Caco-2 (cell line): ENCODE measurements at regions not wholly inside any gene's neighbourhood (a gene's known extent, or its start where the extent isn't known, plus 50 kb on each side); places are given as distances from the start of the nearest gene placed in this dataset.

Experiments
- BruUV-seq: library from RNA; stranded (reverse); fragments of 400-500 nt; replicated peaks from 2 replicates; lab custom pipeline; 2021; lab: Mats Ljungman, UMichigan
- CTCF ChIA-PET: fragments of 300-600 bp; sonication (Branson Sonifier 250); formaldehyde crosslinking; loops from one replicate; lab custom pipeline; 2022; ENCODE audit warnings: antibody characterized with exemption; lab: Charles Lee
- POLR2A ChIA-PET: fragments of 300-600 bp; sonication (Branson Sonifier 250); formaldehyde crosslinking; loops from one replicate; lab custom pipeline; 2022; ENCODE audit warnings: antibody characterized with exemption; lab: Charles Lee
- DNase-seq, 2 experiments: peaks; one replicate each; pipeline versions ENCODE4 v3.0.0 to v3.0.0-alpha.2; 2020 to 2022
- H3K27me3 ChIP-seq: replicated peaks from 2 replicates; pipeline ENCODE4 v1.6.0; 2011; ENCODE audit warnings: low read length; ENCODE audit not compliant: control insufficient read depth, insufficient read depth
- H3K36me3 ChIP-seq: 2 replicates; pipeline ENCODE4 v1.5.1; 2011; ENCODE audit warnings: low read length; ENCODE audit not compliant: control insufficient read depth, insufficient read depth
- H3K4me1 ChIP-seq: fragments of 250-450 bp; sonication (Bioruptor Pico); 2 replicates; pipeline ENCODE4 v1.5.1; 2020; ENCODE audit warnings: mild to moderate bottlenecking
- H3K4me3 ChIP-seq: 2 replicates; pipeline ENCODE4 v1.5.1; 2011; ENCODE audit warnings: low read depth, mild to moderate bottlenecking, control low read depth, low read length
- H3K9me3 ChIP-seq: fragments of 250-450 bp; sonication (Bioruptor Pico); 2 replicates; pipeline ENCODE4 v1.5.1; 2020; ENCODE audit warnings: mild to moderate bottlenecking, moderate library complexity
- H3K27ac Mint-ChIP-seq: one replicate; pipeline ENCODE4 v1.8.0; 2022; ENCODE audit warnings: mixed read lengths; ENCODE audit not compliant: unreplicated experiment
- H3K27me3 Mint-ChIP-seq: one replicate; pipeline ENCODE4 v1.8.0; 2022; ENCODE audit warnings: mixed read lengths; ENCODE audit not compliant: insufficient read depth, unreplicated experiment
- H3K36me3 Mint-ChIP-seq: one replicate; pipeline ENCODE4 v1.8.0; 2022; ENCODE audit warnings: mild to moderate bottlenecking, mixed read lengths; ENCODE audit not compliant: insufficient read depth, unreplicated experiment
- H3K4me1 Mint-ChIP-seq: one replicate; pipeline ENCODE4 v1.8.0; 2022; ENCODE audit warnings: low read depth, mixed read lengths; ENCODE audit not compliant: unreplicated experiment
- H3K4me3 Mint-ChIP-seq: one replicate; pipeline ENCODE4 v1.8.0; 2022; ENCODE audit warnings: mild to moderate bottlenecking, moderate library complexity, mixed read lengths; ENCODE audit not compliant: unreplicated experiment
- H3K9me3 Mint-ChIP-seq: one replicate; pipeline ENCODE4 v1.8.0; 2022; ENCODE audit warnings: mixed read lengths; ENCODE audit not compliant: unreplicated experiment
- intact Hi-C: fragments of 100-400 bp; cut with micrococcal nuclease; formaldehyde crosslinking; loops from one replicate; pipeline ENCODE4 v1.10.0; 2022; ENCODE audit not compliant: unreplicated experiment
- TF ChIP-seq, protein P1 (sequence below), 2 experiments: fragments of 200-600 bp in 1 of 2; IDR thresholded peaks; 1 replicate in 1 of 2; 2 replicates in 1 of 2; pipeline versions ENCODE4 v1.5.1 to v1.8.0; 2011 to 2022; ENCODE audit warnings: antibody characterized with exemption in 1 of 2, control low read depth in 1 of 2, inconsistent platforms in 1 of 2, low read depth in 1 of 2, low read length in 1 of 2, mild to moderate bottlenecking in 1 of 2, moderate library complexity in 1 of 2; ENCODE audit not compliant: insufficient read depth in 1 of 2, severe bottlenecking in 1 of 2, unreplicated experiment in 1 of 2

DNA sequence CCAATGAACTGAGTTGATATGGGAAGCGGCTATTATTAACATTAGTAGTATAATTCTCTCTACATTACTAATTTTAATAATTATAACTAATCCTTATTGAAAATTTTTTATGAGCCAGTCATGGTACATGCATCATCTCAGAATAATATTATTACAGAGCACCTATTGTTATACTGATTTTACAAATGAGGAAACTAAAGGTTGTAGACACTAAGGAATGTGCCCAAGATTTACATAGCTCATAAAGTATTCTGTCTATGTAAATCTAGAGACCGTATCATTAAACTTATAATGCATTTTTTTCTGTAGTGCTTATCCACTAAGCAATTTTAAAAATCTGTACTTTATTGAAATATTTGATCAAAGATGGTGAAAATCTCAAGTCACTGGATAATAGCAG, 825.9 kb downstream of the PLA2G4A start:
- CTCF ChIA-PET, result no interaction called here
- Mint-ChIP-seq H3K27ac (no peak overlapping the region), H3K36me3 (no peaks in the 10 kb centered on the region), H3K27me3 (no peaks in the 10 kb centered on the region), H3K9me3 (no peaks in the 10 kb centered on the region), H3K4me3 (no peak overlapping the region), H3K4me1 (no peaks in the 10 kb centered on the region)
- intact Hi-C loops, result no loop called here
- Histone ChIP-seq H3K4me1 (no peaks in the 10 kb centered on the region), H3K27me3 (no peaks in the 10 kb centered on the region), H3K36me3 (no peaks in the 10 kb centered on the region), H3K4me3 (no peak overlapping the region), H3K9me3 (no peaks in the 10 kb centered on the region)
- no peak for DNase-seq
- no TSS peak for BruUV-seq
- POLR2A ChIA-PET, result no interaction called here
- TF ChIP-seq, protein P1, sequence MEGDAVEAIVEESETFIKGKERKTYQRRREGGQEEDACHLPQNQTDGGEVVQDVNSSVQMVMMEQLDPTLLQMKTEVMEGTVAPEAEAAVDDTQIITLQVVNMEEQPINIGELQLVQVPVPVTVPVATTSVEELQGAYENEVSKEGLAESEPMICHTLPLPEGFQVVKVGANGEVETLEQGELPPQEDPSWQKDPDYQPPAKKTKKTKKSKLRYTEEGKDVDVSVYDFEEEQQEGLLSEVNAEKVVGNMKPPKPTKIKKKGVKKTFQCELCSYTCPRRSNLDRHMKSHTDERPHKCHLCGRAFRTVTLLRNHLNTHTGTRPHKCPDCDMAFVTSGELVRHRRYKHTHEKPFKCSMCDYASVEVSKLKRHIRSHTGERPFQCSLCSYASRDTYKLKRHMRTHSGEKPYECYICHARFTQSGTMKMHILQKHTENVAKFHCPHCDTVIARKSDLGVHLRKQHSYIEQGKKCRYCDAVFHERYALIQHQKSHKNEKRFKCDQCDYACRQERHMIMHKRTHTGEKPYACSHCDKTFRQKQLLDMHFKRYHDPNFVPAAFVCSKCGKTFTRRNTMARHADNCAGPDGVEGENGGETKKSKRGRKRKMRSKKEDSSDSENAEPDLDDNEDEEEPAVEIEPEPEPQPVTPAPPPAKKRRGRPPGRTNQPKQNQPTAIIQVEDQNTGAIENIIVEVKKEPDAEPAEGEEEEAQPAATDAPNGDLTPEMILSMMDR (IDR thresholded peaks at IDR 0.05; ENCODE audit: insufficient read depth in 1 of 2, low read depth in 1 of 2, low read length in 1 of 2, severe bottlenecking in 1 of 2, unreplicated experiment in 1 of 2), result no peak

DNA sequence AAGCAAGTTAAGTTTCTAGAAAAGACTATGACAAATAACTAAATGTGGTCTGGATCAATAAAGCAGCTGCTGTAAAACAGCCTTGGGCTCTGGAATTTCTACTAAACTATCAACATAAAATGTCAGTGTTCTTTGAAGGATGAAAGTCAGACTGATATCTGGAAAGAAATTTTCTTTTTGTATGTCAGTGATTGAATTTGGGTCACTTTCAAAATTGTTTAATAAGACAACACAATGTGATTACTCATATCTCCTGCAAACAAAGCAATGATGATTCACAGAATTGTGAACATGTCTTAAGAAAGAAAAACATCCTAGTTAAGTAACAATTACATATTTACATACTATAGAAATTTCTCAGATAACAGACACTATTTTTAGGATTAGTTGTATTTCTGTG, 826.4 kb downstream of the PLA2G4A start:
- H3K4me3 Mint-ChIP-seq, result no peak overlapping the region
- no peaks in the 10 kb centered on the region for H3K36me3 Mint-ChIP-seq
- BruUV-seq, result no TSS peak
- no peaks in the 10 kb centered on the region for H3K27me3 Mint-ChIP-seq
- Histone ChIP-seq H3K4me1 (no peaks in the 10 kb centered on the region), H3K9me3 (no peaks in the 10 kb centered on the region), H3K4me3 (no peak overlapping the region), H3K27me3 (no peaks in the 10 kb centered on the region), H3K36me3 (no peaks in the 10 kb centered on the region)
- DNase-seq, result no peak
- intact Hi-C loops, result no loop called here
- no peaks in the 10 kb centered on the region for H3K4me1 Mint-ChIP-seq
- ChIA-PET POLR2A (no interaction called here), CTCF (no interaction called here)
- TF ChIP-seq, protein P1 (IDR thresholded peaks at IDR 0.05; ENCODE audit: insufficient read depth in 1 of 2, low read depth in 1 of 2, low read length in 1 of 2, severe bottlenecking in 1 of 2, unreplicated experiment in 1 of 2), result no peak
- no peaks in the 10 kb centered on the region for H3K9me3 Mint-ChIP-seq
- H3K27ac Mint-ChIP-seq, result no peak overlapping the region

DNA sequence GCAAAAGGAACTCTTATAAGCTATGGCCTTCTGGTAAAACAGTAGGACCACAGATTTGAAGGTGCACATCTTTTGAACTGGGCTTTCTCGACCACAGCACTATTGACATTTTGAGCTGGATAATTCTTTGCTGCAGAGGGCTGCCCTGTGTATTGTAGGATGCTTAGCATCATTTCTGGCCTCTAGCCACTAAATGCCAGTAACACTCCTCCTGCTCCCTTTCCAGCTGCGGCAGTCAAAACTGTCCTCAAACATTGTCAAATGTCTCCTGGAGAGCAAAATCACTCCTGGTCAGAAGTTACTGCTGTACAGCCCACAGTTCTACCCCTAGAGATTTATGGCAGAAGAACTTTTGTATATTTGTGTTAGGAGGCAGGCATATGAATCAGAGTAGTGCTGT, 836.7 kb downstream of the PLA2G4A start:
- H3K36me3 Mint-ChIP-seq, result no peaks in the 10 kb centered on the region
- no peak for DNase-seq
- CTCF ChIA-PET, result no interaction called here
- no peaks in the 10 kb centered on the region for H3K9me3 Mint-ChIP-seq
- TF ChIP-seq, protein P1 (IDR thresholded peaks at IDR 0.05; ENCODE audit: insufficient read depth in 1 of 2, low read depth in 1 of 2, low read length in 1 of 2, severe bottlenecking in 1 of 2, unreplicated experiment in 1 of 2), result no peak
- Histone ChIP-seq H3K27me3 (no peaks in the 10 kb centered on the region), H3K4me1 (no peaks in the 10 kb centered on the region), H3K9me3 (no peaks in the 10 kb centered on the region), H3K36me3 (no peaks in the 10 kb centered on the region), H3K4me3 (no peak overlapping the region)
- H3K4me3 Mint-ChIP-seq, result no peak overlapping the region
- H3K27me3 Mint-ChIP-seq, result no peaks in the 10 kb centered on the region
- POLR2A ChIA-PET, result no interaction called here
- no peaks in the 10 kb centered on the region for H3K4me1 Mint-ChIP-seq
- no TSS peak for BruUV-seq
- intact Hi-C loops, result no loop called here
- H3K27ac Mint-ChIP-seq, result no peak overlapping the region
